ENCODE measurements at regions not wholly inside any gene's neighbourhood (a gene's known extent, or its start where the extent isn't known, plus 50 kb on each side); places are given as distances from the start of the nearest gene placed in this dataset.
A peak's percentile ranks its signal among the peaks of the same experiment; 100 is the strongest.

DNA sequence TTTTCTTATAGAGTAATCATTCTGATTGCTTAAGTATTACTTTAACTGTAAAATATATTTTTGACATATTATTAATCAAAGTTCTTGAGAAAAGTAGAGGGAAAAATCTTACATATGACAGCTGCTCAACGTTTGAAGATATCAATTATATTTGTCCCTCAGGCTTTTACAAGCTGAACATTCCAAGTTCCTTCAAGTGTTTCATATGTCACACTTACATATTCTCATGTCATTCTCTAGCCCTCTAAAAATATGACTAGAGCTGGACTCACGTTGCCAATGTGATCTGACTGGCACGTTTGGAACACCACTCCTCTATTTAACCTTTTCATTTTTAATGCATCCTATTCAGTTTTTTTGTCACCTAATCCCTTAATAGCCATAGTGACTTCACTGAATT is 492.9 kb downstream of the PCDH18 start:
- DNase-seq: no peak

DNA sequence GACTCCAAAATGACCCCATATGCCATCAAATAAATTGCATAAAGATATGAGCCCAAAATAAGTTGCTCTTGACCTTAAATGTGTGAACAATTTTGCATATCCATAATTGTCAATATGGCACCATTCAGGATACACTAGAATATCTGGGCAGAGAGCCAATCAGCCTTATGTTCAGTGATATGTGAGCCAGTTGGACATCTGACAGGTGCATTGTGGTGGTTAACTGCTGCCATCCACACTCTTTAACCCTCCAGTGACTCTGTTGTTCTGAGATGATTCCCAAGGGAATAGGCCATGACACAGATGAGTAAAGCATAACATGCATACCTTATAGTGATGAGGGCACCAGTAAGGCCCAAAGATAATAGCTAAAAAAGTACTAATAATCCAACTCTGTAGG is 500.1 kb downstream of the PCDH18 start:
- DNase-seq: no peak

DNA sequence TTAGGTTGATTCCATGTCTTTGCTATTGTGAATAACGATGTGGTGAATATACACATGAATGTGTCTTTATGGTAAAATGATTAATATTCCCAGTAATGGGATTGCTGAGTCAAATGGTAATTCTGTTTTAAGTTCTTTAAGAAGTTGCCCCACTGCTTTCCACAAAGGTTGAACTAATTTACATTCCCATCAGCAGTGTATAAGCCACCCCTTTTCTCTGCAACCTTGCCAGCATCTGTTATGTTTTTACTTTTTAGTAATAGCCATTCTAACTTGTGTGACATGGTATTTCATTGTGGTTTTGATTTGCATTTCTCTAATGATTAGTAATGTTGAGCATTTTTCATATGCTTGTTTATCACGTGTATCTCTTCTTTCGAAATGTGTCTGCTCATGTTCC is 503.3 kb downstream of the PCDH18 start:
- DNase-seq: no peak

DNA sequence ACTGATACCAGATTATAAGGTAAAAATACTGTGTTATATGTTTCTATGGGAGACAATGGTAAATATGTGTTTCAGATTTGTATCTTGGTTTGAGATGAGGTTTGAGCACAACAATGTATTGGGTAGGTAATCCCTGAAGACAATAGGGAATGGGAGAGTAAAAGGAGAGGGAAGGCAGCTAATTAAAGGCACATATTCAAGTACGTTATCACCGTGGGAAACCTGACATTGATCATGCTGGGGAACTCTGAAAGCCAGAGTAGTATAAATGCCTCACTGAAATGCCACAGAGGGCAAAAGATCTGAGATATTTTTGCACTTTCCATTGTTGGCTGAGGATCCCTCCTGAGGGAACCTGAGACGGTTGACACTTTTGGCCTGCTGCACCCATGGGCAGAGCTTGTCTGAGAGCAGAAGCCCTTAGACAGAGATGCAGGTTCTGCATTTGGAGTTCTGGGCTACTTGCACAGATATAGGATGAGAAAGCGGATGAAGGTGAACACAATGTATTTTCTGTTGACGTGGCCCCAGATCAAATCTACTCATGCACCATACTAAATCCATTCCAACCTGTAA is 506.7 kb downstream of the PCDH18 start:
- DNase-seq: no peak

DNA sequence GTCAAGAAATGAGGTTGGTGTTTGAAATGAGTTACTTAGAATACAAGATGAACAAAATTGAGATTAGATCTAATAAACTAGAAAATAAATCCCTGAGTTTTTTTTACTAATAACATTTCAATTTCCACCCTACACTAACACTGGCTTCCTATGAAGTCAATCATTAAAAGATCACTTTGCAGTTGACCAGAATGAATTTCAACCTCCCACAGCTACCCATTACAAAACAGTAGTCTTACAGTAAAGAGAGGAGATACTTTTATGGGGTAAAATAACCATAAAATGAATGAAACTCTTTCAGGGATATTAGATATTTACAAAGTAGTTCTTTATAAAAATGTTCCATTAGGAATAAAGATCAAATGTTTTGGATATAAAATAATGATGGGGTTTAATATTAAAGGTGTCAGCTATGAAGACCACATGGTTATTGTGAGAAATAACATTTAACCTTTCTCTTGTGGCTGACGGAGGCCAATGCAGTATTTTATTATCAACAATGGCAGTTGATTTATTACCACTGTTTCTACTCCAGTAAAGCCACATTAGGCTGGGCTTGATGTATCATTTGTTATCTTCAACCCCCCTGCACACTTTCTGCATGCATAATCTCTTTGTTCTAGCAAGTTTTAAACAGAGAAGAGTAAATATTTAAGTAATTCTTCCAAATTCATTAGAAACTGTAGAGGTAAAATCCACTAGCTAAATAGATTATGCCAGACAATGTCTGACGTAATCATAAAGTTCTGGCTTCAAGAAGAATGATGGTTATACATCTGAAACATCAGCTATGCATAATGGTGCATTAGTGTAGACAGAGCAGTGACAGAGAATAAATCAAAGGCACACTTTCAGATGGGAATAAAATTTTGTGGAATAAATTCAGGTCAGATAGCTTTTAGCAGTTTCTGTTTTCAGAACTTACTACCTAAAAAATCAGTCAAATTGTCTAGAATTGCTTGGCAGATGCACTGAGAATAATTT is 516.6 kb downstream of the PCDH18 start:
- no peak for DNase-seq

DNA sequence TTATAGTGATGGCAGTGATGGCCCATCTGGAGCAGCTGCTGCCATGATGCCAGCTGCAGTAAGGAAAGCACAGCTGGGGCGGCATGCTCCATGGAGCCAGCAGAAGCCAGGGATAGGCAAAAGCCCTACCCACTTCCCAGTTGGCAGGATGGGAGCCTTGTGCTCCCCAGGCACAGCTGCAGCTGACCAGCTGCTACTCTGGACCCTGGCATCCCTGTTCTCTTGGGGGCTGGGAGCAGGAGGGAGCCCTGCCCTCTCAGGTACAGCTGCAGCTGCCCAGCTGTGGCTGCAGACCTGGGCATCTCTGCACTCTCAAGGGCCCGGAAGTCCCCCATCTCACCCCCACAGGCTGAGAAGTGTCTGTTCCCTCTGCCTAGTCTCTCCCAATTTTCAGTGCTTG is 531.9 kb downstream of the PCDH18 start:
- no peak for DNase-seq

DNA sequence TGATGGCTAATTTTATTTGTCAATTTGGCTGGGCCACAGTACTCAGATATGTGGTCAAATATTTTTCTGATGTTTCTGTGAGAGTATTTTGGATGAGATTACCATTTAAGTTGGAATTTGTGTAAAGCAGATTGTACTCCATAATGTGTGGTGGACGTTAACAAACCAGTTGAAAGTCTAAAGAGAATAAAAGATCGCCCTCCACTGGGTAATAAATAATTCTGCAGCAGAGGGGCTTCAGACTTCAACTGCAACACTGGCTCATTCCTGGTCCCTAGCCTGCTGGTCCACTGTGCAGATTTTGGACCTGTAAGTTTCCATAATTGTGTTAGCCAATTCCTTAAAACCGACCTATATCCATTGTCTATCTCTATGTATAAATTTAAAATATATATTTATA is 540.3 kb downstream of the PCDH18 start:
- DNase-seq: no peak

DNA sequence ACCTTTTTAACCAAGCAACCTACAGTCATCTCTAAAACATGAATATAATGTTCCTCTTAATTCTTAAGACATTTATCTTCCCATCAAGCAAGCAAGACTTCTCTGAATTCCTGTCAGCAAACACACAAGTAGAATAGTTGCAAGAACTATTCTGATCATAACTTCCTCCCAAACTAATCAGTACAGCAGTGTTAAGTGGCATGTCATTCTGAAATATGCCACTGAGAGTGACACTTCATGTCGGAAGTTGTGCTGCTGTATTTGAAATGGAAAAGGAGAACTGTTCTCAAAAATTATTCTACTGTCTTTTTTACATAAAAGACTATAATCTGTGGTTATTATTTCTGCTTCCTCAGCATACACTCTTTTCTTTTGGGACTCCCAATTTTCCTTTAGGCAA is 546.6 kb downstream of the PCDH18 start:
- DNase-seq: no peak

DNA sequence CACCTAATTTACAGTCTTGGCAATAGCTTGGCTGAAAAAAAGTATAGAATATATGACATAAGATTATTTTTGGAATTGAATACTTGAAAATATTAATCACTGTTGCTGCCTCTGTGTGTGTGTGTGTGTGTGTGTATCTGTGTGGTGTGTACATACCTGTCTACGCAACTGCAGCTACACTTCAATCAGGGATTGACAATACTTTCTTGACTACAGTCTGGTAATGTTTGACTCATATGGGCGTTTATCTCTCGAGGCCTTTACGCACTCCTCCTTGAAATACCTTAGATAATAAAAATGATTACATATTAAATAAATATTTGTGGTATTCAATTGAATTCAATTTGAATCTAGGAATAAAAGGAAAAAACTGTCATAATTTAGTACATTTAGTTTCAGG is 565.2 kb downstream of the PCDH18 start:
- DNase-seq: no peak

DNA sequence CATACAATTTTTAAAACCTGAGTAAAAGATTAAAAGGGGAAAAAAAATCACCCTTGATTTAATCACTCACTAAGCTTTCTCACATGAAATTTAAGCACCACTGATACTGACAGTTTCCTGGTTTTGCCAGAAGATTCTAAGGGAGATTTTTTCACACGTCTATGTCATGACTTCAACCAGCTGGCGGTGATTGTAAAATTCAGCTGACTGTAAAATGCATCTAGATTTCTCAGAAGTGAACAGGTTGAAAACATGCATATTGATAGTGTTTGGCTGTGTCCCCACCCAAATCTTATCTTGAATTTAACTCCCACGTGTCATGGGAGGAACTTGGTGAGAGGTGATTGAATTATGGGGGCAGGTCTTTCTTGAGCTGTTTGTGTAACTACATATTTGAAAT is 566.8 kb downstream of the PCDH18 start:
- DNase-seq: no peak

DNA sequence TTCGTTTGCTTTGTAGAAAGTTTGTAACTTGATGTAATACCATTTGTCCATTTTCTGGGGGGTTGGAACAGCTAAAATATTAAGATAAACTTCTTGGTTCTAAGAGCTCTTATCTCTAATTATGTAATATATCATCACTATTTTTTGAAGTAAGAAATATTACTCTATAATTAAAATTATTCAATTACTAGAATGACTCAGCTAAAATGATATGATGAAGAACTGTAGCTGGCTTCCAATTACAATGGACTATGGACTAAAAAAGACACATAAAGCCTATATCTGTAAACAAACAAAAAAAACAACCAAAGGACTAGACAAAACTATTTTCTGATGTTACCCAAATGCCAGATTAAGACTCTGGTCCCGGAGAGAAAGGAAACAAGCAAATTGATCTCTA is 569.4 kb downstream of the PCDH18 start:
- DNase-seq: no peak

DNA sequence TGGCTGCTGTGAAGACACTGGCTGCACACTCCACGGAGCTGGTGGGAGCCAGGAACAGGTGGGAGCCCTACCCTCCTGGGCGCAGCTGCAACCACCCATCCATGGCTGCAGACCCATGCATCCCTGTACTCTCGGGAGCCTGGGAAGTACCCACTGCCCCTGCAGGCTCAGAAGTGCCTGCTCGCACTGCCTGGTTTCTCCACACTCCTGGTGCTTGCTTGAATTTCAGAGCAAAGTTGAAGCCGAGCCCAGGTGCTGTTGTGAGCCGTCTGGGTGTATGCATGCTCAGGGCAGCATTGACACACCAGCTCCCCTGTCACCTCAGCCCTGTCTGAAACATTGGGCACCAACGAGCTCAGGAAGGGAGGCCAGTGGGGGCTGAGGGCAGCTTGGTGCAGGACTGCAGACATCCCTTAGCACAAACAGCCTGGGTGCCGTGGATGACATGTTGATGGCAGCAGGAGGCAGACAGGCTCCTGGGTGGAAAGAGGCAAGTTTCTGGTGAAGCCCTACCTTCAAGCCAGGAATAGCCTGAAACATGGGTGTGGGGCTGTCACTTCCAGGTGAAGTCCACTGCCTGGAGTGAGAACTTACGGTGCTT is 585.9 kb downstream of the PCDH18 start:
- DNase-seq: no peak

DNA sequence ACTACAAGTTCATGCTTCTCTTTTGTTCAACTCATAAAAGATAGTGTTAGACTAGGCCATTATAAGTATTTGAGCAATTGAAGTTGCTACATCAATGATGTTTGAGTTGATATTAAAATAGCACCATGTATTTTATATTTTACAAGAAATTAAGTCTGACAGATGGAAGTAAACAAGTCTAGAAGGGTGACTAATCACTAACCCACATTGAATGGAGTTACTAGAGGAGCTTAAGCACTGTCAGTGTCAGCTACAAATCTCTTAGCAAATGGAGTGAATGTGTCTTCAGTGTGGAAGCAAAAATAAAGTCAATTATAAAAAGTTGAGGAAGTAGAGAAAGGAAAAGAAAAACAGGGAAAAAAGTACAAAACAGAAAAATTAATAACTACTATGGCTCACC is 592.5 kb downstream of the PCDH18 start:
- no peak for DNase-seq

DNA sequence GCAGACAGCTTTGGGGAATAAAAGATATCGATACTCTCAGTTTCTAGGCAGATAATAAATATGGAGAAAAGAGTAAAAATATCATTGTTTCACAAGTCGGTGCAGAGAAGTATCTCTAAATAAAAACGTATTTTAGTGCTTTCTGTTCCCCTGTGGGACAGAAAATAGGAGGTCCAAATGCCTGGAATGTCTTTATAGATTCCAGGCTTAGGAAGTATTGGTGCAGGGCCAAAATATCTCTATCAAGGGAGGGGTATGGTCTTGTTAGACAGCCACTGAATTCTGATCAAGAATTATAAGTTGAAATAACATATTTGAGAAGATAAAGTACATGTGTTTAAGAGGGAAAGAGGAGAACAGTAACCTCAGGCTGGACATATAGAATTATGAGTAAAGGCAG is 596.4 kb downstream of the PCDH18 start:
- no peak for DNase-seq

DNA sequence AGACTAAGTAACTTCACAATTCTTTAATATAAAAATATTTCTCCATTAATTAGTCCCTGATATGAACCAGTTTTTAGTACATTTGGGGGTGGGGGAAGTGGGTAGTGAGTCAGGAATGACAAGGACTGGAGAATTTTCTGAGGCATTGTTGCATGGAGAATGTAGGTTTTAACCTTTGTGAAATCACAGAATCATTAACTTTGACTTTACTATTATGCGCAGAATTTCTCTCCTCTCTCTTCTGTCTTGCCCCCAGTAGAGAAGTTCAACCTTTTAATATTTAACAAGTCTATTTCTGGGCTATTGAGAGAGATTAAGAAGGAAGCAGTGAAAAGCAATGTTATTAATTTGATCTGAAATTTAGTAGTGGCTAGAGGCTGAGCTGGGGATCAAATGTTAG is 597.0 kb downstream of the PCDH18 start:
- DNase-seq: no peak

DNA sequence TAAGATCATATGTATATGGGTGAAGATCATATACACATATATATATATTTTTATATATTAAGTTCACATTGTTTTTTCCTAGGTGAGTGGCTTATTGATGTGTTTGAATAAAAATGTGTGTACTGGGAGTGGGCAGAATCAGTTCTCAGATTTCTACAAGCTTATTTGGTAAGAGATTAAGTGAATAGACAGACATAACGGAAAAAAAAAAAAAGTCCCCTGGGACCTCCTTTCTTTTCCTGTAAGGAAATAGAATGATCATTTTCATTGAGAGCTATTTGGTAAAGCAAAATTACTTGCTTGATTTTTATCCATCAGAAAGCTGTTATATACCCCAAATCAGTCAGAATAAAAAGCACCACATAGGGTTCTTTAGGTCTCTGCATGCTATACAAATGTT is 597.7 kb downstream of the PCDH18 start:
- DNase-seq: peak; percentile 11 to 12

DNA sequence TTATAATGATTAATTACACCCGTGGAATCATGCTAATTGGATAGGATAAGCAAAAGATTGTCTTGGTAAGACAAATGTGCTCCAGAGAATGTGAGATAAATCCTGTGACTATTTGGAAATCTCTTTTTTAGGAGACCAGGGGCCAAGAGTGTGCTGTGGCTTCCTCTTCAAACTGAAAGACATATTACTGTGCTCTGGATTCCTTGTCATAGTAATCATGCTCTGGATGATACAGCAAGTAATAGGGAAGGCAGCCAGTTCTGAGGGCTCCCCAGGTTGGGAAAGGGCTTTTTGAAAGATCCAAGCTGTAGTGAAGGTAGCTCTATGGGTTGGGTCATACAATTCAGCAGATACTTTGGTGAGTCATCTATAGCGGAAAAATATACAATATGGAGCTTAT is 600.5 kb downstream of the PCDH18 start:
- no peak for DNase-seq

DNA sequence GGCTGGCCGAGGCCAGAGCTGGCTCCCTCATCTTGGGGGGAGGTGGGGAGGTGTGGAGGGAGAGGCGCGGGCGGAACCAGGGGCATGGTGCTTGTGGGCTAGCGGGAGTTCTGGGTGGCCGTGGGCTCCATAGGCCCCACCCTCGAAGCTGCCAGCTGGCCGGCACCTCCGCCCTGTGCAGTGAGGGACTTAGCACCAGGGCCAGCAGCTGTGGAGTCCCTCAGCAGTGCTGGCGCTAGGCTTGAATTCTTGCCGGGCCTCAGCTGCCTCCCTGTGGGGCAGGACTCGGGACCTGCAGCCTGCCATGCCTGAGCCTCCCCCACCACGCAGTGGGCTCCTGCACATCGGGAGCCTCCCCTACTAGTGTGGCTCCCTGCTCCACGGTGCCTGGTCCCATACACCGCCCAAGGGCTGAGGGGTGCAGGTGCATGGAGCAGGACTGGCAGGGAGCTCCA is 603.3 kb downstream of the PCDH18 start:
- no peak for DNase-seq

DNA sequence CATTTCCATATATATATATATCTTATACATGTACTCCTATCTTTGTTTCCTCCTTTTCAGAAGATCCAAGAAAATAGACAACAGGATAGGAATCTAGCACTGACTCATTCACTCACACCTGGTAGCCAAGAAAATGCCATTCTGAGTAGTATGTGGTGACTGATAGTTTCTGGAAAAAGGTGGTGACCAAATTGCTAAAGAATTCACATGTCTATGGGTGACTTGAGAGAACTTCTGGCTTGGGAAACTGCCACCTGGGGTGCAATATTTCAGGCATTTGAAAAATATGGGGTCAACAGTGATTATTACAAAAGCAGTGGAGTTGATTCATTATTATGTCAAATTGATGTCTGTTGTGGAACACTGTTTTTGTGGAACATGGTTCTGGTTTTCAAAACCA is 605.1 kb downstream of the PCDH18 start:
- DNase-seq: no peak

DNA sequence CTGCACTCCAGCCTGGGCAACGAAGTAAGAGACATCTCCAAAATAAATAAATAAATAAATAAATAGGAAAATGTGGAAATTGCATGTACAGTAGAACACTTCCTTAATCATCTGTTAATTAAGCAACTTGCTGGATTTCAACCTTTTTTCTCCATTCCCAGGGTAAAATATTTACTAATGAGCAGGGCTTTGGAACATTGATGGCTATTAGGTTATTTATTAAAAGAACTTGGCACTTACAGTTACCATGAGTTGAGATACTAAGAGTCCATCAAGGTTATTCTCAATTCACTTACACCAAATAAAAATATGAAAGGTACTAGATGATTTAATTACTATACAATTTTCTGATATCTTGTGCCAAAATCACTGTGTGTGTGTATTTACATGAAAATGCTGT is 607.1 kb downstream of the PCDH18 start:
- DNase-seq: no peak

DNA sequence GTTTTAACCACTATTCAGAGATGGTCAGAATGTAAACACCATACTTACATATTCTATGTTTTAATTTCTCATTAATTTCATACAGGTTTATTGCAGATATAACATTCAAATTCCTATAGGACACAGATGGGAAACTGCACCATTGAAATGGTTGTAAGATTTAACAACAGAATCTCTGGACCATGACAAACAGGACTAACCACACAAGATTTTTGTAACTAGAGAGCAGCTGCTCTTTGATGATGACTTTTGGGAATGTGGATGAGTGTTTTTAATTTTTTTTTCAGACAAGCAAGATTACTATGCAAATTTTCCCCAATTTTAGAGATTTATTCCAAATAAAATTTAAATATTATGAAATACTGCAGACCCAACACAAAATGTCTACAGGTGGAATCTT is 610.2 kb downstream of the PCDH18 start:
- no peak for DNase-seq

DNA sequence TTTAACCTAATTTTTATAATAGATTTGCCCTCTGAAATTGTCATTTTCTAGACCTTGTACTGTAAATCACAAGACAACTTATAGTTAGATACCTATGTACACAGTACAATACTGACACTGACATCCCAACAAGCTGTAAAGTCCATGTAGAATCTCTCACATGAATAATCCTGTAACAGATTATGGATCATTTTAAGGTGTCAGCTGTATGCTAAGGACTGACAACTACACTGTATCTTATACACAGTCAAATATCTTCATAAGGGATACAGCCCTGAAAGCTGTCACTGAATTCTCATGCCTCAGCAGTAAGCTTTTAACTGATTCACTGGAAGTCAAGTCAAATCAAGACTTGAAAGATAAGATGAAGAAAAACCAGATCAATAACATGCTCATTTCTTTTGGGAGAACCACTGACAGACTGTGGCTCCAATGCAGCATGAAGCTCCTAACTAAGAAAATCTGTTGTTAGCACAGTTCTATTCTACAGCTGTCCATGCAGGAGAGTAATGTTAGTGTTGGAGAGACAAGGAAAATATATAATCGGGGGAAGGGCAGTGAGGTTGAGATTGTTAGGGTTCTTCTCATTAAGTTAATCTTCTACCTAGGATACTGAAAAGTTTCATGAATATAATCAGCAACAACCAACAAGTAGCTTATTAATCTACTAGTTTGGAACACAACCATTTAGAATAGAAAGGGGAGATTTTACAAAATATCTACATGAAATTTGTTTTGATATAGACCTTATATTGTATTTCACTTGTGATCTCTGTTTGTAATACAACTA is 612.0 kb downstream of the PCDH18 start:
- no peak for DNase-seq

DNA sequence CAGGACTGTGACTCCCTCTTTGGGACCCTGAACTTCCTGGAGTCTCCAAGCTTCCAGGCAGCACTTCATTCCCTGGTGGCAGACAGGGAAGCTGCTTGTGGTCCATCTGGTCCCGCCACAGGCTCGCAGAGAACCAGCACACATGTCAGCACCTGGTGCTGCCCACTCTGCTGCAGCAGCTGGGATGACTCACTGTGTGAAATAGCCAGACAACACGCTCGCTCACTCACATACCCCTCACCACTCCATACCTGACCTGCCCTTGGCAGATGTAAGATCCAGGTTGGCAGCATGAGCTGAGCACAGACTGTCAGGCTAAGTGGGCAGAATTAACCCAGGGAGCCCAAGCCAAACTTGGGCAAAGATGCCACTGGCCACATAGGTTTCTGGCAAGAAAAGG is 613.5 kb downstream of the PCDH18 start:
- DNase-seq: no peak
